Epithelial cell of proximal tubule (primary cell): ENCODE measurements at regions not wholly inside any gene's neighbourhood (a gene's known extent, or its start where the extent isn't known, plus 50 kb on each side); places are given as distances from the start of the nearest gene placed in this dataset.

Experiments used
- DNase-seq: peaks from one replicate; pipeline ENCODE4 v3.0.0-alpha.2; 2011; ENCODE audit warnings: low read depth
- H3K4me3 ChIP-seq: 2 replicates; pipeline ENCODE4 v1.5.1; 2011; ENCODE audit warnings: low read depth, mild to moderate bottlenecking, low read length
- CTCF ChIP-seq: conservative IDR thresholded peaks from 2 replicates; pipeline ENCODE4 v1.5.1; 2012; ENCODE audit warnings: low read depth, mild to moderate bottlenecking, low read length

- DNase-seq = no peak
- H3K4me3 ChIP-seq = no peak overlapping the region
- TF ChIP-seq CTCF = no peak
Measured at GRCh38 chr4:15144967-15145295, 142.7 kb downstream of the CPEB2 start.

- no peak for DNase-seq
- TF ChIP-seq CTCF = no peak
- no peak overlapping the region for H3K4me3 ChIP-seq
Measured at GRCh38 chr4:15145709-15146108, 143.4 kb downstream of the CPEB2 start.

GRCh38 chr4:15147714-15148113 lies 145.4 kb downstream of the CPEB2 start:
- TF ChIP-seq CTCF = no peak
- no peak overlapping the region for H3K4me3 ChIP-seq

GRCh38 chr4:15148199-15148598 lies 145.9 kb downstream of the CPEB2 start:
- no peak for TF ChIP-seq CTCF
- DNase-seq = no peak

More at GRCh38 chr4:15147714-15148113, 145.4 kb downstream of the CPEB2 start:
- no peak for DNase-seq

GRCh38 chr4:15148691-15149090 lies 146.4 kb downstream of the CPEB2 start:
- H3K4me3 ChIP-seq = no peak overlapping the region
- DNase-seq = no peak
- no peak for TF ChIP-seq CTCF

More at GRCh38 chr4:15148199-15148598, 145.9 kb downstream of the CPEB2 start:
- no peak overlapping the region for H3K4me3 ChIP-seq

- no peak for TF ChIP-seq CTCF
- H3K4me3 ChIP-seq = no peak overlapping the region
- DNase-seq = no peak
Measured at GRCh38 chr4:15149234-15149838, 147.1 kb downstream of the CPEB2 start.

- H3K4me3 ChIP-seq = no peak overlapping the region
- no peak for DNase-seq
- peak; percentile 18 for TF ChIP-seq CTCF
Measured at GRCh38 chr4:15149839-15150592, 147.7 kb downstream of the CPEB2 start.
